Central memory CD4-positive, alpha-beta T cell (primary cell): ENCODE measurements at regions not wholly inside any gene's neighbourhood (a gene's known extent, or its start where the extent isn't known, plus 50 kb on each side); places are given as distances from the start of the nearest gene placed in this dataset.

Source experiments
- DNase-seq: peaks from one replicate; pipeline ENCODE4 v3.0.0; 2022

DNA sequence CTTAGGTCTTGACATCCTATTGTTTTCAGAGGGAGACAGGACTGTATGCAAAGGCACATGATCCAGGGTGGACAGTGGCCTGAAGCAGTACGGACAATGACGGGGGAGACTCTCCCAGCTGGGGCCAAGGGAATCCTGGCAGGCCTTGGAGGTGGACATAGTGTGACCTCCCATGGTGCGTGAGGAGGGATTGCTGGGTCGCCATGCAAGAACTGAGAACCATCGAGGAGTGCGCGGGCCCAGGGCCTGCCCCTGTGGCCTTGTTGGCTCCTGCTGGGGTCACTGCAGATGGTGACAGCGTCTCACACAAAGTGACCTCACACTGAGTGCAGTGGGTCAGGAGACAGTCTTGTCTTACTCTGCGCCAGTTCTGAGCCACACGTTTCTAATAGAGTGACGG, 192.4 kb downstream of the GADD45G start:
- DNase-seq = no peak

DNA sequence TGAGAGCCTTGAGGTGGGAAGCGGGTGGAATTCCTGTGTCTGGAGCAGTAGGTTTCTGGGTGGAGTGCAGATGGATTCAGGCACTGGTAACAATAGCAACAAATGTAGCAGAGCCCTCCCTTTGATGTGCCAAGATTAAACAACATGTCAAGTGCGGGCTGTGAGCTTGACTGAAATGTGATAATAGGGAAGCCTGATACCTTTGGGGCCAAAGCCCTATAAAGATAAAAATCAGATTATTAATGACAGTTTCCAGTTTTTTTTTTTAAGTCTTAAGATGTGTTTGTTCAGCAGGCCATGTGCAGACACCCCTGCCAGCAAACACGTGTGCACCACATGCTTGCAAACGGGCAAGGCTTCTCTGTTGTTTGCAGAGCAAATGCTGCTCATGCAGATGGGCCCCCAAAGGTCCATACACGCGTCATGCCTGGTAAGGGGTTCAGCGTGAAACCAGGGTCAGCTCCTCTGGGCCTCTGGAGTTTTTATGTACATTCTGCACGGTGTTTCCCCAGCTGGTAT, 193.2 kb downstream of the GADD45G start:
- no peak for DNase-seq

DNA sequence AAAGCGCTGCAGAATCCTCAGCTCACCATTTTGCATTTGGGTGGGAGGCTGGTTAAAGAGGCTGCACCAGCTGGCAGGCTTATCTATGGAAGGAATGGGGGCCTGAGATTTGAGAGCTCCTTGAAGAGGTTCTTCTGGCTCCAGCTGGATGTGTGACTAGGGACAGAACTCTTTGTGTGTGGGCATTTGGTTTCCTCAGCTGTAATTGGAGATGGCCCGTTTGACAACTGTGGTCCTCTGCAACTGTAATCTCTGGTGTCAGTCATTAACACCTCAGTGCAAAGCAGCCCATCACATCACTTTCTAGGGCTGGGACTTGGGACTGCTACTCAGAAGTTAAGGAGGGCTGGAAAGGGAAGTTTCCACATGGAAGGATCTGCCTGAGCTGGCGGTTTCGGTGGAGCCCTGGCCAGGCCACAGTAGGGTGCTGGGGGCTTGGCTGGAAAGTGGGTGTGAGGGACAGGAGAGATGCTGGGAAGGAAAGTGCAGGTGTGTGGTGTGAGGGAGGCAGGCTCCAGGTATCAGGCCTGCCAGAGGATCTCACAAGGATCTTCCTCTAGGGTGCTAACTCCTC, 193.8 kb downstream of the GADD45G start:
- DNase-seq = no peak

DNA sequence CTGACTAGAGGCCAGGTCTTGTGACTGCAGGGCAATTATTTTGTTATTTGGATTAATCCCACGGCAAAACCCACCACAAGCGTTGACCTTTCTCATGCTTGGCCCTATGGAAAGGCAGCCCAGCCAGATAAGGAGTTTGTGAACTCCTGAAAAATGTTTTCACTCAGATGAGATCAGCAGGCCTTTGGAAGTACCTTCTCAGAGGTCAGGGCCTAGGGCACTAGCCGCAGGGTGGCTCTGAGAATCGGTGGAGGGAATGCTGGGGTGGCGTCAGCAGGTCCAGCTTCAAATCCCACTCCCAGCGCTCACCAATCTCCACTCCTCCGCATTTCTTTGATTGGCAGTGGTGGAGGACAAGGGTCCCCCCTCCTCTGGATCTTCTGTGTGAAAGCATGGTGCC, 194.4 kb downstream of the GADD45G start:
- DNase-seq = no peak

DNA sequence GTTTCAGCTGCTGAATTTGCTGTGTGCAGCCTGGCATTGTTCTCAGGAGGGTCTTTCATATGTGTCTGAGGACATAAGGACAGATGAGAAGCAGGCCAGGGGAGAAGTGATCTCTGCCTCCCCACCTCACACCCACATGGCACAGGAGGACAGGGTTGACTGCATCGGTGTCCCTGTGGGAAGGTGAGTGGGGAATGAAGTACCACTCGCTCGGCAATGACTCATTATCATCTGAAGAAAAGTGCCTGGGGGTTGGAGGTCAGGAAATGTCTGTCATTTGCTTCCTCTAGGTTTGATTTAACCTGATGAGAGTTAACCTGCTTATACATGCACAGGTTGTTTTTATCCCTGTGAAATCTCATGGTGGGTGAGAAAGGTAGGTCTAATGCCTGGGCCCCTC, 195.0 kb downstream of the GADD45G start:
- DNase-seq = no peak

DNA sequence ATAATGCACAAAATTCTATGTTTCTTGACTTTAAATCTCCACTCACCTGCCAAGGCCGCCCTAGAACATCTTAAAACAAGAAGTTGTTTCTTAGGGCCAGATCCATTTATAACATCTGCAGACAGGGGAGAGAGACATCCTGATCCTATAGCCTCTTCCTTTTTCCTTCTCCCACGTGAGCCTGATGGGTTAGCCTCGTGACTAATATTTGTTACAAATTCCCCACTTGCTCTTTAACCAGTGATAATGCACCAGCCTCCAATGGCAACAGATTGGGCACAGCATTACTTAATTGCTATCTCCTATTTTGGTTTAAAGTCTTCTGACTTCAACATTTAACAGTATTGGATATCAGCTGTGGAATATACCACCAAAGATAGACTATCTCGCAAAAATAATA, 196.5 kb downstream of the GADD45G start:
- DNase-seq = no peak

DNA sequence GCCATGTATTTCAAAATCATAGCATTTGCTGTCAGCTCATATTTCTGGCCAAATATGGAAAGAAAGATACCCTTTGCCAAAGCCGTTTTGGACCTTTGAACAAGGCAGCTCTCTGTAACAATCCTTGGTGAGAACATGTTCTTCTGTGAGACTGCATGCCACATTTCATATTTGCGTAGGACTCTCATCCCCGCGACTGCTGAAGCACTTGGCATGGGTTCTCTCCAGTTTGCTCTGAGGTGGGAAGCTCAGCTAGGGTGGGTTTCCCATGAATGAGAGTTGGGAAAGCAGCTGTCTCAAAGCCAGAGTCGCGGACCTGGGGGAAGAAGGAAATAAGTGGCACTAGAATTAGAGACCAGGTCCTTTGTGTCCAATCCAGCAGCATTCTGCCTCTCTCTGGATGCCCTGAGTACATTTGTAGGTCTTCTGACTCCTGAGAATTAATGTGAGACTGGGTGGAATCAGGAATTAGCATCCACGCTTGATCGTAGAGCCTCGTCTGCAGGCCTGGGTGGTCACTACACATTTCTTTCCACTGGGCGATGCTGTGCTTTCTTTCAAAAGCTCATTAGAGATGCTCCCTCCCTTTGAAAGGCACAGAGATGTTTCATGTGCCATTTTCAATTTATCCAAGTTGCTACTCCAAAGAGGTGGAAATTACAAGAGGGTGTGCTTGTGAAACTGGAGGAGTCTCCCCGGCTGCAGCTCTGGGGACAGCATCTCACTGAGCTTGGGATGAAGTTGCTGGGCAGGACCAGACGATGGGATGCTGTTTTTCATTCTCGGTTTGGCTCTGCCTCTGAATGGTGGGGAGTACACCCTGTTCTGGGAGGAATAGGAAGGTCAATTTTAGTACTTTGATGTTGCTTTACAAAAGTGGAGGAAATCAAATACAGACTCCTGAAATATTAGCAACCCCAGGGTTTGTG, 197.2 kb downstream of the GADD45G start:
- DNase-seq = no peak

DNA sequence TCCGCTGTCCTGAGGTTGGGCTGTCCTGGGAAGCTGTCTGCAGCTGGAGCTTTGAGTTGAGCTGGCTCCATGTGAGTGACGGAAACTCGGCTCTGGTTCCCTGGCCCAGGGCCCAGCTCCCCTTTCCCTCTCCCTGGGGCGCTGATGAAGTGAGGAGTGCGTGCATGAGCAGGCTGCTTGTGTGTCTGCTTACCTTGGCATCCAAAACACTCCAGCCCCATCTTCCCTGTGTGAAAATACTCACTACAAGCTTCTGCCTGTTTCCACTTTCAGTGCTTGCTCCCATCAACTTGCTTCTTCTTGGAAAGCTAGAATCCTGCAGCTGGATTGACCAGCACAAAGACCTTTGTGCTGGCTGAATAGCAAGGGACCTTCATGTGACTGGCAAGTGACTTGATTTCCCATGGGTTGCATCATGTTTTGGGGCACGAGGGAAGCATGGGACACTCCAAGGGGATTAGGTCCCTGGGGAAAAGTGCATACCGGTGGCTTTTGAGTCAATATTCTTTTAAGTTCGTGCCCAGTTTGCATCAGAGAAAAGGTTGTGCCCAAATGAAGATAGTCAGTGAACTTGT, 198.1 kb downstream of the GADD45G start:
- no peak for DNase-seq

DNA sequence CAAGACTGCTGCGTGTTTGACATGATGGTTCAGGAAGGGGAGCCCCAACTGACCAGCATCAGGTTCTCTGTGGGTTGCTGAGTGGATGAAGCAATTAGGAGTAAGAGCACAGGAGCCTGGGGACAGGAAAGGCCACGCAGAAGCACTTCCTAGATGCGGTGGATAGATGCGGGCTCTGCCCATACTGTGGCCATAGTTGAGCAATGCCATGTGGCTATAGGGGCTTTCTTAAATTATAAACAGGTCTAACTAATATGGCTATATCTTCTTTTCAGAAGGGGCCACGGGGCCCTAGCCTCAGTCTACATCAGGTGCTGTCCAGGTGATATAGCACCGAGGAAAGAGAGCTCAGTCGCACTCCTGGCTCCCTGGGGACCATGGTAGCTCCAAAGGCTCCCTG, 198.6 kb downstream of the GADD45G start:
- DNase-seq = no peak

DNA sequence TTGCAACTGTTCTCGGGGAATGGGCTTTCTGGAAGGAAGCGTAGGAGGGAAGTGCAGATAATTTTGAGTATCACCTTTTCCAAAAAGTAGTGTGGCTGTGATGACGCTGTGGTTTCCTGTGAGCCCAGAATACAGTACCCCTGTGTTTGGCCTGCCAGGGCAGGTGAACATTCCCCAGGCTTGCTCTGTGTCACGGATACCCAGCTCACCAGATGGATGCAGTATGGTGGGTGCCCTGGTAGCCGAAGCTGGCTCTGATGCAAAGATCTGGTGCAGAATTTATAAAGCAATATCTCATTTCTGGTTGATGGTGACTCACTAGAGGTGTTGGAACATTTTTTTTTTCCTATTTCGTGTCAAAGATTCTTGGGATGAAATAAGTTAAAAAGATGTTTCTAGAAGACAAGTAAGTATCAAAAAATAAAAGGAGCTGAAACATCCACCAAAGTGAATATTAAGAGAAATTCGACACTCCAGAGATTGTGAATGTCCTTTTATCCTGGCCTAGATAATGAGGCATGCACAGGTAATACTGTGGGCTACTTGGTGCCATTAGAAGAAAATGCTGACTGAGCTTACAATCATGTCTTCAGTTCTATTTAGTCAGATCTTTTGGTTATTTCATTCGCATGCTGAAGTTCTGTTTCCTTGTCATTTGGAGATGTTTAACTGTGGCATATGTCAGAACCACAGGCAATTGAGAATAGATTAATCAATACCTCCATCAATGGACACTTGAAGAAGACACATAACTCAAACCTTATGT, 200.1 kb downstream of the GADD45G start:
- DNase-seq = no peak

DNA sequence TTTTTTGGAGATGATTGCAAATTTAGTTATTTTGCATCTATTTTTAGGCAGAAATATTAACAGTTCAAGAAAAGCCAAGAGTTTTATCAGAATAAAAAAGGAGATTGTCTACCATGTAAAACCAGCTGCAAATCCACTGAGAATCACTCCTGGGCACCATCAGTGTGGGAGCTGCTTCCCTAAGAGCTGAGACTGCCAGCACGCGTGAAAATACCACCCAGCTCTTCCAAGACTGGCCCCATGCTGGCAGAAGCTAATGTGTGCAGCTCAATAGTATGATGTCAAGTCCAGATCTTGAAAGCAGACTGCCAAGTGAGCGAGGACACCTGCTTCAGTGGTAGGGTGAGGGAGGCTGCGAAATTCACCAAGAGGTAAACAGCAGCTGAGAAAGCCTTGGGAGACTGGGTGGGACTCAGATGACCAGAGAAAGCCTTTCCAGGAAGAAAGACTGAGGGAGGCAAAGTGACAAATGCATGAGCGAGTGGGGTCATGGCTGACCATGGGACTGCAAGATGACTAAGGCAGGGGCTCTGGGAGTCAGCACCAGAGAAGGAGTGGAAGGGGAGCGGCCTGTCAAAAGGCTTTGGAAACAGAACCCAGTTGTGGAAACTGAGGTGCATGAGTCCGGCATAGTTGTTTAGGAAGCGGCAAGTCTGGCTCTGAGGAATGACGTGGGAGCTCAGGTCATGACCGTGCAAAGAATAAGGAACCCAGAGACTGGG, 200.9 kb downstream of the GADD45G start:
- DNase-seq = no peak

DNA sequence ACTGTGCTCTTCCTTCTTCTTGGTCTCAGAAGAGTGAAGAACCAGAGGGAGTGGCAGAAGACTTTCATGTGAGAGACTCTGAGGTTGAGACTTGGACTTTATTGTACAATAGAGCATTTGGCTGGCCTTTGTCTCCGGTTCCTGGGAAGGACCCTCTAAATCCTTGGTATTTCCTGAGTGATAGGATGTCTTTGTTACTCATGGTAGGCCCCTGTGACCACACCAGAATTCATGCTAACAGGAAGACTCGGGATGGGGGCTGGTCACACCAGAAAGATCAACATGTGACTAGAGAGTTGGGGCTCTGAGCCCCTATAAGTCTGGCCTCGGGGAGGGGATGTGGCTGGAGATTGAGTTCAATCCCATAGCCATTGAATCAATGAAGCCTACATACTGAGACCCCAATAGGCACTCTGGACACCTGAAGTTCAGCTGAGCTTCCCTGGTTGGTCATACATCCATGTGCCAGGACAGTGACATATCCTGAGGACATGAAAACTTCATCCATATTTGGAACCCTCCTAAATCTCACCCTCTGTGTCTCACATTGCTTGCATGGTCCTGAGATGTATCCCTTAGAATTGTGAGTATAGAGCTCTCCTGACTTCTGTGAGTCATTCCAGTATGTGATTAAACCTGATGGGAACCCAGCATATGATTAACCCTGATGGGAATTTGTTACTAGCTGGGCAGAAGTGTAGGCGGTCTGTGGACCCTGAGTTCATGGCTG, 201.7 kb downstream of the GADD45G start:
- no peak for DNase-seq

DNA sequence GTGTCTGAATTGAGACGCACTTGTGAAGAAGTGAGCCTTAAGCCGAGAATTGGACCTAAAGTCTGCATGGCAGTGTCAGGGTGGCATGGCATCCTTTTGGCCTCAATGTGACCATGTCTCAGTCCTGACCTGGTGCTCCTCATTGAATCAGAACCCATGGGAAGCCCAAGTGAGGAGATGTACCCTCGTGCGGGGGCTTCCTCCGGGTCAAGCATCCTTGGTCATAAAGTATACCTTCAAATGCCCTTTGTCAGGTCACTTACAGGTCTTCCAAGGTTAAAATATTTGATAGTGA, 202.2 kb downstream of the GADD45G start:
- no peak for DNase-seq

DNA sequence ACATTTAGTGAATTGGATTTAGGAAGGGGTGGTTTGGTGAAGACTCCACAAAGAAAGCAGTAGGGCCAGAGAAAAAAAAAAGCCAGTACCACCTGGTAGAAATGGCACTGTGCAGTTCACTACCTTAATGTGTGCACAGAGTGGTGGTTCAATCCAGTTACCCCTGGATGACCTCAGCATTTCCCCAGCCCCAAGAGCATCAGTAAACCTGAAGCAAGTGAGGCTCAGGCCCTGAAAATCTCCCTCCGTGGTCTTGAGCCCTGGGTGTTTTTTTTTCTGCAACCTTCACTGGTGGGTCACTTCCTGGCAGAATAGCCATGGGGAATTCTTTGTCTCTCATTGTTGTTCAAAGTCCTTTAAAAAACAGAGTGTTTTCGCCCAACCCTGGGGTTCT, 202.9 kb downstream of the GADD45G start:
- DNase-seq = no peak

DNA sequence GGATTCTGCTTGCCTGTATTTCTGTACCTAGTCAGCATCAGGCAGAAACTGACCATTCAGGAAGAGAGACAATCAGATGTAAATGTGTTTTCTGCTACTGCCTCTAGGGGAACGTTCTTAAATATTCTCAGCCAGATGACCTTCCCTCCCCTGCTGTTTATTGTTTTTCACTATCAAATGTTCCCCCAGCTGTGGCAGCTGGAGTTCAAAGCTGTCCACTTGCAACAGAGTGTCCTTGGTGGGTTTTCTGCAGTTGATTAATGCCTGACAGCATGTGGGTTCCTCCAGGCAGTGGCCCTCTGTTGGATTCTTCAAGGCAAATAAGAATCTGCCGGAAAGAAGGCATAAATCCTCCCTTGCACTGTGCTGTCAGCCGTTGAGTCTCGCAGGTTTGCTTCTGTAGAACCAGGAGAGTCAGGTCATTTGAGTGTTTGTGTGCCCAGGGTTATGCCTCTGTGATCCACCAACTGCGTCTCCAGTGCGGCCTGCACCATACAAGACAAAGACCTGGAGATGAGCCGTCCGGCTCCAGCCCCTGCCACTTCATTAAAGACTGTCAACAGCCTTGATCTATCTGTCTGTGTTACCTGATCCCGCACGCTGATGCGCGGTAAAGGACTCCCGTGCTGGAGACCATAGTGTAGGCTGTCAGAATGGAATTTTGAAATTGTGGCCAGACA, 203.4 kb downstream of the GADD45G start:
- no peak for DNase-seq

DNA sequence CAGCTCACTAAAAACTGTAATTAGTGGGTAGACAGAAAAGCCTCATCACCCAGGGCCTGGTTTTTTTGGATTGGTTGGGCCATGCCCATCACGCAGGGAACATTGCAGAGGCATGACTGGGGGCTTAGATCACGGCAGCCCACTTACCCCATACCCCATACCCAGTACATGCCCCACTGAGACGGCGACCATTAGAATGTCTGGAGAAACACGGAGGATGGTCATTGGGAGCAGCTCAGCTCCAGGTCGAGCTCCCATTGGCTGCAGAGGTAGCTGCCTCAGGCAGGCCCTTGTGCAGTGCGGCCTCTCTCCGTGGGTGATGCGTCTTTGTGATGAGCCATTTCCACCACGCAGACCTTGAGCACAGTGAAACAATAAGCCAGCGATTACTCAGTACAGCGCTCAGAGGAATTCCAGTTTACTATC, 204.0 kb downstream of the GADD45G start:
- no peak for DNase-seq

DNA sequence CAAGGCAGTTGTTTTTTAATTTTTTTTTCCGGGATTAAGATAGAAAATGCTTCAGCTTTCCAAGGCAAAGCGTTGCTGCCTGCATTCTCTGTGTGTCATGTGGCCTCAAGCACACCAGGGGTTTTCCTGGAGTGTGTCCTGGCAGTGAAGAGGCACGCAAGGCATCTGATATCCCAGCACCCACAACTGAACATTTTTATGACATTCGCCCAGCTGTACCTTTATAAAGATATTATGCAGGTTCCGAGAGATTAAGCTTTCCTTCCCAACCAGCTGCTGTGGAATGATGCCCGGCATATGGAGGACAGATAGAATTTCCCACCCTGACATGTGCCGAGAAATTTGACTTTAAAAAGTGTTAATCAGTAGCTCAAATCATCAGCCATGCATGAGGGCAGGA, 205.6 kb downstream of the GADD45G start:
- DNase-seq = no peak

DNA sequence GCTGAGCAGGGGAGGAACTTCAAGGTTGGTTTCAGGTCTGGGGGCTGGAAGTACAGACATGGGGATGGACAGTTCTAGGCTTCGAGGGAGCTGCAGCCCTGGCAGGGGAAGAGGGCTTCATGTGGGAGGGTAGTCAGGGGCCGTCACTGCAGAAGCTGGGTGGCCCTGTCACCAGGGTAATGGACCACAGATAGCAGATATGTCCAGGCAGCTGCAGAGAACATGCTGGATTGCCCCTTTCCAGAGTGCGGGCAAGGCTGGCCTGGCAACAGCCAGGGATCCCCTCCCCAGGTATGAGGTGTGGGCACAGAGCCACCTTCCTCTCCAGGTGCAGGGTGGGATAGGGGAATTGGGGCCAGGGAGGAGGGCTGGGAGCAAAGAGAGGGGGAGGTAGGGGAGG, 206.5 kb downstream of the GADD45G start:
- DNase-seq = no peak

DNA sequence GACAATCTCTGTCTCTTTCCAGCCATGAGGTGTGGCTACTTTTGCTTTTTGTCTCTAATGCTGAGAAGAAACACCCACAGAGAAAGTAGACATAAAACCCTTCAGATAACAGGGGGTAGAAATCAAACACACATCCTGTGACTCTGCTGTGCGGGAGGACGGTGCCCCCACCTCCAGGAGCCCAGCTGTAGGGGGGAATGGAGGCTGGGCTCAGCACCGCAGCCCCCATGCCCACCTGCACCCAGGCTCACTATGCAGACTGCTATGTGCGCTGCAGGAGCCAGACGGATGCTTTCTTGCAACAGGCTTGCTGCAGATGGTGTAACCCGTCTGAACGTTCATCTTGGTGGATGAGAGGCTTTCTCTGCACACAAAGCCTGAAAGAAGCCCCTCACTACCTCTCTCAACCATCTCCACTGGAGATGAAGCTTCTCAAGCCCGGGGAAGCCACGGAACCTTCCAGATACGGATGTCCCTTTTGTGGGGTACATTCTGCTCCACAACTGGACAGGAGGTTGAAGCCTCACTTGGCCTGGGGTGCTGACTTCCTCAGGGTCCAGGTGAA, 207.2 kb downstream of the GADD45G start:
- DNase-seq = no peak

DNA sequence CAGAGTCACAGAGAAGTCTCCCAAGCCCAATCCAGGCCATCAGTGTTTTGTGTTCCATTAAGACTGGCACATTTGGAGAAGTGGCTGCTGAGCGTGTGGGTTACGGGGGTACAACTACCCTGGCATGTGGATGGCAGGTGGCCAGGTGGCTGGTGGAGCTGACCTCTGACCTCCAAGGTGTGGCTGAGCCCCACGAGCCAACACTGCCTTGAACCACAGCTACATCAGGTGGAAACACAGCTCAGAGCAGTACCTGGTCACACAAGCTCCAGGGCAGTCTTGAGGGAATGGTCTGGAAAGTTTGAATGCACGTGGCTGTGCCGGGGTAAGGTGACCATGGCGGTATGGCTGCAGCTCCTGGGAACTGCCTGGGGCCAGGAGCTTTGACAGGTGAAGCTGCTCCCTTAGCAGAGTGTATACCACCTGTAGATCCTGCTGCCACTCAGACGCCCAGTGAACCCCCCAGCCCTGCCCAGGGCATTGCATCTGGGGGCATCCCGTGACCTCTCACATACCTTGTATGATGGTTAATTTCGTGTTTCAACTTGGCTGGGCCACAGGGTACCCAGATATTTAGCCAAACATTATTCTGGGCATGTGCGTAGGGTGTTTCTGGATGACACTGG, 207.9 kb downstream of the GADD45G start:
- no peak for DNase-seq

DNA sequence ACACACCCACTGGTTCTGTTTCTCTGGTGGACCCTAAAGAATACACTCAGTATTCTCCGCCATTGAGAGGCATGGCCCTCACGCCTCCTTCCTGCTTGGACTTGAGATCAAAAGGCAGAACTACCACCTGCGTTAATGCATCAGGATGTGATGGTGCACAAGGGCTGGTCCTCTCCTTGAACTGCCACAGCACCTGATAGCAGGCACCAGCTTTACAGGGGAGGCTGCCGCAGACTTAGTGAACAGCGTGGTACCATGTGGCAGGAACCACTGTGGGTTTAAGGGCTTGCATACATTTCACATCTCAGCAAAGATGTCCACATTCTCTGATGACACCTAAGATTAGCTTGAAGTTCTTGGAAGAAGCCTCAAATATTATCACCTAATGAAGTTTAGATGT, 208.7 kb downstream of the GADD45G start:
- no peak for DNase-seq
